ENCODE measurements at regions not wholly inside any gene's neighbourhood (a gene's known extent, or its start where the extent isn't known, plus 50 kb on each side); places are given as distances from the start of the nearest gene placed in this dataset.
"Not testable (repeated sequence)": the region's sequence is repeated elsewhere in the genome, so short reads cannot be mapped to it uniquely, and the experiment has no call there.

DNA sequence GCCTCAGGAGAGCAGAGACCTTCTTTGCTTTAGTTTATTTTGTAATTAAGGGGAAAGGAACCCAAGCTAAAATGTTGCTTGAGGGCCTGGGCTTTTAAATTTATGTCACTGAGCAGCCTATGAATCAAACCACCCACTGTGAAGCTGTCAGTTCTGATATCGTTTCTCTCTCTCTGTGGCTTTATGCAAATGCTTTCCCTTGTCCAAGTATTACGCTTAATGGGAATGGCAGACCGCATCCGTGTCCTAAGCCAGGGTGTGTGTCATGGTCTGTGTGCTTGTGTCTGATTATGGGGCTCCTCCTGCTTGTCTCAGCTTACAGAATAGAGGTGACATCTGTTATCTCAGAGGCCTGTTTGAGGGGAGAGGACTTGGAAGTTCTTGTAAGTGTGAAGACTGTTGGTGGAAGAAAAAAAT, 82.4 kb downstream of the EBLN2 start:
- 63% methylated on average over 4 of the region's 4 CpGs; no CpG with 5 or more reads in 1 of the 2 donors for WGBS, 2 donors (ENCODE audit: low coverage in 1 of 2)
- H3K36me3 ChIP-seq, result no peaks in the 10 kb centered on the region
- no peak for DNase-seq
- no peak overlapping the region for H3K27ac ChIP-seq
- intact Hi-C loops (cut with DNase I; ENCODE audit: low total_unique reads), result no loop called here
- TF ChIP-seq POLR2AphosphoS5 (IDR thresholded peaks at IDR 0.05), result no peak
- TF ChIP-seq EP300 (IDR thresholded peaks at IDR 0.05; ENCODE audit: low read depth), result no peak
- TF ChIP-seq, protein P1, sequence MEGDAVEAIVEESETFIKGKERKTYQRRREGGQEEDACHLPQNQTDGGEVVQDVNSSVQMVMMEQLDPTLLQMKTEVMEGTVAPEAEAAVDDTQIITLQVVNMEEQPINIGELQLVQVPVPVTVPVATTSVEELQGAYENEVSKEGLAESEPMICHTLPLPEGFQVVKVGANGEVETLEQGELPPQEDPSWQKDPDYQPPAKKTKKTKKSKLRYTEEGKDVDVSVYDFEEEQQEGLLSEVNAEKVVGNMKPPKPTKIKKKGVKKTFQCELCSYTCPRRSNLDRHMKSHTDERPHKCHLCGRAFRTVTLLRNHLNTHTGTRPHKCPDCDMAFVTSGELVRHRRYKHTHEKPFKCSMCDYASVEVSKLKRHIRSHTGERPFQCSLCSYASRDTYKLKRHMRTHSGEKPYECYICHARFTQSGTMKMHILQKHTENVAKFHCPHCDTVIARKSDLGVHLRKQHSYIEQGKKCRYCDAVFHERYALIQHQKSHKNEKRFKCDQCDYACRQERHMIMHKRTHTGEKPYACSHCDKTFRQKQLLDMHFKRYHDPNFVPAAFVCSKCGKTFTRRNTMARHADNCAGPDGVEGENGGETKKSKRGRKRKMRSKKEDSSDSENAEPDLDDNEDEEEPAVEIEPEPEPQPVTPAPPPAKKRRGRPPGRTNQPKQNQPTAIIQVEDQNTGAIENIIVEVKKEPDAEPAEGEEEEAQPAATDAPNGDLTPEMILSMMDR (IDR thresholded peaks at IDR 0.05), result no peak
- TF ChIP-seq POLR2A (IDR thresholded peaks at IDR 0.05), result no peak
- H3K27me3 ChIP-seq, result no peaks in the 10 kb centered on the region
- H3K4me3 ChIP-seq, result no peak overlapping the region
- no peaks in the 10 kb centered on the region for H3K9me3 ChIP-seq
- in situ Hi-C loops (cut with MboI; ENCODE audit: low pct_ligation_motif_present in 1 of 4, low pct_unique_long_range_greater_than_20kb in 1 of 4, low sequenced_read_pairs in 3 of 4), result no loop called here
- H3K4me1 ChIP-seq, result peaks cover 0 to 8% (median 3%) of the 10 kb centered on the region in 4 donors

DNA sequence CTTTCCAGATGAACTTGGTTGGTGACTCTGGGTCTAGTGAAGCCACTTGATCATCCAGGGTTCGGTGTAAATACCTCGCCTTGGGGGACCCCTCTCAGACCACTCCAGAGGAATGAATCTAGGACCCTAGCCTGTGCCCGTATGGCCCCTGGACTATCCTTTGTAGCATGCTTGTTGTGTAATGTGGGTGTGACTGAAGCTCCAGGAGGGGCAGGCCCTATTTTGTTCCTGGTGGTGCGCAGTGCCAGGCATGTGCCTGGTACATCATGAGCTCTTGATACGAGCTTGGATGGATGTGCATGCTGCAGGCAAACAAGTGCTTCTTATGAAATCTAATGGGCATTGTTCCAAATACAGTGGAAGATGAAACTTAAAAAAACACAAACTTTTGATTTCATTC, 82.8 kb downstream of the EBLN2 start:
- WGBS, 2 donors (ENCODE audit: low coverage in 1 of 2), result 80 to 94% methylated on average over 1 to 5 of the region's 5 CpGs
- intact Hi-C loops (cut with DNase I; ENCODE audit: low total_unique reads), result no loop called here
- in situ Hi-C loops (cut with MboI; ENCODE audit: low pct_ligation_motif_present in 1 of 4, low pct_unique_long_range_greater_than_20kb in 1 of 4, low sequenced_read_pairs in 3 of 4), result no loop called here

DNA sequence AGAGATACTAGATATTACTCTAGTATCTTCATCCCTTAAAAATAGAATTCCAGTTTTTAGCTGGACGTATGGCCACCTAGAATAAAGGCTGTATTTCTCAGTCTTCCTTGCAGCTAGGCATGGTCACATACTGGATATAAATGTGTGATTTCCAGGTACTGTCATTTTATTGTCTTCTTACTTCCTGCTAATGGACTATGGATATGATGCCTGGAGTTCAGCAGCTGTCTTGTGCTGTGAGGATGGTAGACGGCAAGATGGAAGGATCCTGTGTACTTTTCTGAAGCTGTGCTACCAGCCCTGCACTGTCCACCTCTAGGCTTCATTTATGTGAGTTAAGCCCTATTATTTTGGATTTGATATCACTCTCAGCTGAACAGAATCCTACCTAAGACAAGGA, 83.4 kb downstream of the EBLN2 start:
- 92 to 100% methylated on average over 1 to 2 of the region's 2 CpGs for WGBS, 2 donors (ENCODE audit: low coverage in 1 of 2)
- no peaks in the 10 kb centered on the region for H3K27me3 ChIP-seq

More for the DNA sequence above, 82.8 kb downstream of the EBLN2 start:
- no peak overlapping the region for H3K4me3 ChIP-seq
- no peak for DNase-seq
- no peaks in the 10 kb centered on the region for H3K27me3 ChIP-seq
- no peaks in the 10 kb centered on the region for H3K9me3 ChIP-seq
- TF ChIP-seq, protein P1 (IDR thresholded peaks at IDR 0.05), result no peak
- no peak for TF ChIP-seq EP300 (IDR thresholded peaks at IDR 0.05; ENCODE audit: low read depth)
- TF ChIP-seq POLR2A (IDR thresholded peaks at IDR 0.05), result no peak
- no peak for TF ChIP-seq POLR2AphosphoS5 (IDR thresholded peaks at IDR 0.05)
- H3K36me3 ChIP-seq, result no peaks in the 10 kb centered on the region
- peaks cover 0 to 12% (median 4%) of the 10 kb centered on the region in 4 donors for H3K4me1 ChIP-seq
- no peak overlapping the region for H3K27ac ChIP-seq

DNA sequence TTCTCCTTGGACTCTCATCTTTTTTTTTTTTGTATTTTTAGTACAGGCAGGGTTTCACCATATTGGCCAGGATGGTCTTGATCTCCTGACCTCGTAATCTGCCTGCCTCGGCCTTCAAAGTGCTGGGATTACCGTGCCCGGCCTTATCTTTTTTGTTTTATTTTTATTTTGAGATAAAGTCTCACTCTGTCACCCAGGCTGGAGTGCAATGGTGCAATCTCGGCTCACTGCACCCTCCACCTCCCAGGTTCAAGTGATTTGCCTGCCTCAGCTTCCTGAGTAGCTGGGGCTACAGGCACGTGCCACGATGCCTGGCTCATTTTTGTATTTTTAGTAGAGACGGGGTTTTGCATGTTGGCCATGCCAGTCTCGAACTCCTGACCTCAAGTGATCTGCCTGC, 86.0 kb downstream of the EBLN2 start:
- intact Hi-C loops (cut with DNase I; ENCODE audit: low total_unique reads); DNase-seq; H3K9me3 ChIP-seq; H3K36me3 ChIP-seq; in situ Hi-C loops (cut with MboI; ENCODE audit: low pct_ligation_motif_present in 1 of 4, low pct_unique_long_range_greater_than_20kb in 1 of 4, low sequenced_read_pairs in 3 of 4); H3K27ac ChIP-seq; H3K27me3 ChIP-seq; H3K4me3 ChIP-seq: not testable (repeated sequence)
- peaks cover 0 to 12% (median 4%) of the 10 kb centered on the region in 4 donors for H3K4me1 ChIP-seq
- WGBS, 2 donors (ENCODE audit: low coverage in 1 of 2), result 28 to 65% methylated on average over 4 to 9 of the region's 9 CpGs

More for the DNA sequence above, 83.4 kb downstream of the EBLN2 start:
- H3K4me3 ChIP-seq, result no peak overlapping the region
- no peaks in the 10 kb centered on the region for H3K36me3 ChIP-seq
- intact Hi-C loops (cut with DNase I; ENCODE audit: low total_unique reads), result no loop called here
- DNase-seq, result no peak
- peaks cover 0 to 12% (median 4%) of the 10 kb centered on the region in 4 donors for H3K4me1 ChIP-seq
- in situ Hi-C loops (cut with MboI; ENCODE audit: low pct_ligation_motif_present in 1 of 4, low pct_unique_long_range_greater_than_20kb in 1 of 4, low sequenced_read_pairs in 3 of 4), result no loop called here
- no peak overlapping the region for H3K27ac ChIP-seq
- H3K9me3 ChIP-seq, result no peaks in the 10 kb centered on the region
- TF ChIP-seq EP300 (IDR thresholded peaks at IDR 0.05; ENCODE audit: low read depth) (no peak), POLR2AphosphoS5 (IDR thresholded peaks at IDR 0.05) (no peak), POLR2A (IDR thresholded peaks at IDR 0.05) (no peak)
- TF ChIP-seq, protein P1 (IDR thresholded peaks at IDR 0.05), result no peak

DNA sequence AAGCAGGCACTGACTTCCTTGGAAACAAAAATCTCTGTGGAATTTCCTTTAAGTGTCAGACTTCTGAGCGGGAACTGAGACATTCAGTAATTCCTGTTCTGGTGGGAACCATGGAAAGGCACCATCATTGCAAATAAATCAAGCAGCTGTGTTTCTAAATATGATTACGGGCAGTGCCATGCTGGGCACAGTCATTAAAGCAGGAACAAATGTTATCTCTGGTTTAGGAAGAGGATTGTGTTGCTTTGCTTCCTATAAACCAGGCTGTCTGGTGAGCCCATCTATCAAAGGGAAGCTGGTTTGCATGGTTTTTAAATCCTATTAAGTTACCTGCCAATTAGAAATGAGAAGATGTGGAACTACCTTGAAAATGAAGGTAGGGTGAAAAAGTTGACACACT, 86.7 kb downstream of the EBLN2 start:
- WGBS, 2 donors (ENCODE audit: low coverage in 1 of 2), result 29 to 47% methylated on average over 2 of the region's 2 CpGs
- intact Hi-C loops (cut with DNase I; ENCODE audit: low total_unique reads), result no loop called here
- Histone ChIP-seq H3K27me3 (no peaks in the 10 kb centered on the region), H3K9me3 (no peaks in the 10 kb centered on the region), H3K27ac (no peak overlapping the region), H3K36me3 (no peaks in the 10 kb centered on the region), H3K4me3 (no peak overlapping the region), H3K4me1 (peaks cover 0 to 12% (median 4%) of the 10 kb centered on the region in 4 donors)
- in situ Hi-C loops (cut with MboI; ENCODE audit: low pct_ligation_motif_present in 1 of 4, low pct_unique_long_range_greater_than_20kb in 1 of 4, low sequenced_read_pairs in 3 of 4), result no loop called here
- TF ChIP-seq POLR2AphosphoS5 (IDR thresholded peaks at IDR 0.05) (no peak), EP300 (IDR thresholded peaks at IDR 0.05; ENCODE audit: low read depth) (no peak), POLR2A (IDR thresholded peaks at IDR 0.05) (no peak)
- TF ChIP-seq, protein P1 (IDR thresholded peaks at IDR 0.05), result no peak
- DNase-seq, result no peak
